Skeletal muscle satellite cell (primary cell): ENCODE measurements at regions not wholly inside any gene's neighbourhood (a gene's known extent, or its start where the extent isn't known, plus 50 kb on each side); places are given as distances from the start of the nearest gene placed in this dataset.

Source experiments
- H3K27me3 ChIP-seq: 2 replicates; pipeline ENCODE4 v1.7.0; 2013; ENCODE audit warnings: low read length; ENCODE audit not compliant: control insufficient read depth, insufficient read depth
- H3K36me3 ChIP-seq: 2 replicates; pipeline ENCODE4 v1.7.0; 2013; ENCODE audit warnings: mild to moderate bottlenecking, control low read depth, low read length; ENCODE audit not compliant: insufficient read depth
- H3K4me1 ChIP-seq: 2 replicates; pipeline ENCODE4 v1.7.0; 2013; ENCODE audit warnings: low read length; ENCODE audit not compliant: control insufficient read depth, insufficient read depth
- H3K4me2 ChIP-seq: 2 replicates; pipeline ENCODE4 v1.7.0; 2013; ENCODE audit warnings: mild to moderate bottlenecking, low read length
- H3K4me3 ChIP-seq: 2 replicates; pipeline ENCODE4 v1.7.0; 2013; ENCODE audit warnings: low read length
- H3K9ac ChIP-seq: 2 replicates; pipeline ENCODE4 v1.7.0; 2013; ENCODE audit warnings: mild to moderate bottlenecking, low read depth, low read length, moderate library complexity
- H3K9me3 ChIP-seq: replicated peaks from 2 replicates; pipeline ENCODE4 v1.7.0; 2013; ENCODE audit warnings: mild to moderate bottlenecking, control low read depth, low read length

GRCh38 chr17:13074026-13074425, 56.2 kb upstream of the ELAC2 start:
- Histone ChIP-seq H3K4me2 (no peak overlapping the region), H3K4me3 (no peak overlapping the region), H3K9me3 (no peaks in the 10 kb centered on the region), H3K4me1 (no peaks in the 10 kb centered on the region), H3K36me3 (no peaks in the 10 kb centered on the region), H3K9ac (no peak overlapping the region), H3K27me3 (peaks cover 4% of the 10 kb centered on the region)

GRCh38 chr17:13073018-13073417, 55.2 kb upstream of the ELAC2 start:
- Histone ChIP-seq H3K4me1 (no peaks in the 10 kb centered on the region), H3K9ac (no peak overlapping the region), H3K9me3 (no peaks in the 10 kb centered on the region), H3K27me3 (peaks cover 4% of the 10 kb centered on the region), H3K4me3 (no peak overlapping the region), H3K4me2 (no peak overlapping the region), H3K36me3 (no peaks in the 10 kb centered on the region)

- no peak overlapping the region for H3K9ac ChIP-seq
- H3K36me3 ChIP-seq, result no peaks in the 10 kb centered on the region
- H3K27me3 ChIP-seq, result peaks cover 4% of the 10 kb centered on the region
- H3K4me2 ChIP-seq, result no peak overlapping the region
- no peaks in the 10 kb centered on the region for H3K4me1 ChIP-seq
- no peaks in the 10 kb centered on the region for H3K9me3 ChIP-seq
- no peak overlapping the region for H3K4me3 ChIP-seq
Measured at GRCh38 chr17:13070732-13071131, 52.9 kb upstream of the ELAC2 start.

- Histone ChIP-seq H3K36me3 (no peaks in the 10 kb centered on the region), H3K4me1 (no peaks in the 10 kb centered on the region), H3K9ac (no peak overlapping the region), H3K27me3 (no peaks in the 10 kb centered on the region), H3K4me3 (no peak overlapping the region), H3K4me2 (no peak overlapping the region), H3K9me3 (no peaks in the 10 kb centered on the region)
Measured at GRCh38 chr17:13067629-13068303, 49.9 kb upstream of the ELAC2 start.
